ENCODE measurements at regions not wholly inside any gene's neighbourhood (a gene's known extent, or its start where the extent isn't known, plus 50 kb on each side); places are given as distances from the start of the nearest gene placed in this dataset.
"Not testable (repeated sequence)": the region's sequence is repeated elsewhere in the genome, so short reads cannot be mapped to it uniquely, and the experiment has no call there.

- DNase-seq (ENCODE audit: low read depth), result no peak
- in situ Hi-C loops (cut with HindIII; ENCODE audit: low pct_unique_long_range_greater_than_20kb, low sequenced_read_pairs), result no loop called here
Observed at GRCh38 chr12:65660096-65660495, 164.2 kb upstream of the HMGA2 start.

DNA sequence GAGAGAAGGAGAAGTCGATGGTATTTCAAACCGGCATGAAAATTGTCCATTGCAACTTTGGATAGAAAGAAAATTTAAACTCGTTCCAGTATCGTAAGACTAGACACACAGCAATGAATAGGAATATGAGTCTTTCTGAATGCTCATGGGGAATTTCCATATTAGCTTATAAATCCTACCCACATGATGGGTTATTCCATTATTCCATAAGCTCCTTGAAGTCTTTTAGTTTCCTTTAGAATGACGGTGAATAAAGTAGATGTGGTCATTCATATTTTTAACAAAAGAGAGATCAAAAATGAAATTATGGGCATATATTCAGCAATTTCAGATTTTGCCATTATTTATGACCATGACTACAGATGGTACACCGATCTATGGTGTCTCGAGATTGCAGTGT lies 163.4 kb upstream of the HMGA2 start:
- no peak for DNase-seq (ENCODE audit: low read depth)
- in situ Hi-C loops (cut with HindIII; ENCODE audit: low pct_unique_long_range_greater_than_20kb, low sequenced_read_pairs), result no loop called here

DNA sequence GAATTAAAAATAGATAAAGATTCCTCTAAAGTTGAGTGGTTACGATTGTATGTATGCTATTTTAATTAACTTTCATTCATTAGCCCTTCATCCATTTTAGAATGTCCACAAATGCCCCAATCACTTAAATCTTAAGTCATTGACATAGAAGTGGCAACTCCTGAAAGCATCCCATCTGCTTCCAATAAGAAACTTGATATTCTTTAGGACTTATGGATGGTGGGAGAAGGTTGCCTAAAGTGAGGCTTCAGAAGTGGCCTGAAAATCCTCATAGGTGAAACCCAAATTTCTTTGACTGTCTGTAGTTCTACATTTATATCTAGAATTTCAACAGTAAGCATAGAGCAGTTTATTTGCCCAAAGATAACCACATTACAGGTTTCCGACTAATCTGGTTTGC lies 161.7 kb upstream of the HMGA2 start:
- no peak for DNase-seq (ENCODE audit: low read depth)
- in situ Hi-C loops (cut with HindIII; ENCODE audit: low pct_unique_long_range_greater_than_20kb, low sequenced_read_pairs), result no loop called here

- DNase-seq (ENCODE audit: low read depth), result no peak
- in situ Hi-C loops (cut with HindIII; ENCODE audit: low pct_unique_long_range_greater_than_20kb, low sequenced_read_pairs), result no loop called here
Observed at GRCh38 chr12:65663097-65663496, 161.2 kb upstream of the HMGA2 start.

GRCh38 chr12:65663648-65664047 lies 160.6 kb upstream of the HMGA2 start:
- DNase-seq (ENCODE audit: low read depth), result no peak
- in situ Hi-C loops (cut with HindIII; ENCODE audit: low pct_unique_long_range_greater_than_20kb, low sequenced_read_pairs), result no loop called here

DNA sequence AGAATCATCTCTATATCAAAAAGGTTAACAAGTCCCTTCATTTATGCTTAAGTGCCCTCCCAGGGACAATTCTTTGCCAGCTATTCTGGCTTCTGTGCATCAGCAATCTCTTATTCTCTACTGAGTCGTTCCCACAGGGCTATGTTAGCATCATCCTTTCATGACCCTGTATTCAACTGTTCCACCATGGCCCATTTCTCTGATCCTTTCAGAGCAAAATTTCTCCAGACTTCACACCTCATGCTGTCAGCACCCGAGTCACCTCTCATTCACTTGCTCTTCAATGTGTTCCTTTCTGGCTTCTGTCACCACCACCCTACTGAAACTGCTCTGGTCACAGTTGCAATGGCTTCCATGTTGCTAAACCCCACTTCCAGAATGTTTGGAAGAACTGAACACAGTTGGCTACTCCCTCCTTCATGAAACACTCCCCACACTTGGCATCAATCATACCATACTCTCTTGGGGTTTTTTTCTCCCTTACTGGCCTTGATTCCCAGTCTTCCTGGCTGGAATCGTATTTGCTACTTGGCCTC lies 159.5 kb upstream of the HMGA2 start:
- no peak for DNase-seq (ENCODE audit: low read depth)
- in situ Hi-C loops (cut with HindIII; ENCODE audit: low pct_unique_long_range_greater_than_20kb, low sequenced_read_pairs), result no loop called here

DNA sequence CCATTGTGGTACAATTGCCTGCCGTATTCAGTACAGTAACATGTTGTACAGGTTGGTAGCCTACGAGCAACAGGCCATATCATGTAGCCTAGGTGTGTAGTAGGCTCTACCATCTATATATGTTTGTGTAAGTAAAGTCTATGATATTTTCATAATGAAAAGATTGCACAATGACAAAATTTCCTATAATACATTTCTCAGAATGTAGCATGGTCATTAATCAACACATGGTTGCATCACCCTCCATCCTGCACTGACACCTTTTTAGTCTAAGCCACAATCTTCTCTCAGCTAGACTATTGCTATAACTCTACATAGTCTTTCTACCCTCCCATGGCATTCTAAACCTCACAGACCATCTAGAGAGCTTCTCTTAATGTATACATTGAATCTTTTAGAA lies 158.5 kb upstream of the HMGA2 start:
- DNase-seq (ENCODE audit: low read depth), result no peak
- in situ Hi-C loops (cut with HindIII; ENCODE audit: low pct_unique_long_range_greater_than_20kb, low sequenced_read_pairs), result no loop called here

GRCh38 chr12:65666876-65667275 lies 157.4 kb upstream of the HMGA2 start:
- in situ Hi-C loops (cut with HindIII; ENCODE audit: low pct_unique_long_range_greater_than_20kb, low sequenced_read_pairs), result no loop called here
- no peak for DNase-seq (ENCODE audit: low read depth)

GRCh38 chr12:65667932-65668331 lies 156.4 kb upstream of the HMGA2 start:
- in situ Hi-C loops (cut with HindIII; ENCODE audit: low pct_unique_long_range_greater_than_20kb, low sequenced_read_pairs), result no loop called here
- DNase-seq (ENCODE audit: low read depth), result no peak

DNA sequence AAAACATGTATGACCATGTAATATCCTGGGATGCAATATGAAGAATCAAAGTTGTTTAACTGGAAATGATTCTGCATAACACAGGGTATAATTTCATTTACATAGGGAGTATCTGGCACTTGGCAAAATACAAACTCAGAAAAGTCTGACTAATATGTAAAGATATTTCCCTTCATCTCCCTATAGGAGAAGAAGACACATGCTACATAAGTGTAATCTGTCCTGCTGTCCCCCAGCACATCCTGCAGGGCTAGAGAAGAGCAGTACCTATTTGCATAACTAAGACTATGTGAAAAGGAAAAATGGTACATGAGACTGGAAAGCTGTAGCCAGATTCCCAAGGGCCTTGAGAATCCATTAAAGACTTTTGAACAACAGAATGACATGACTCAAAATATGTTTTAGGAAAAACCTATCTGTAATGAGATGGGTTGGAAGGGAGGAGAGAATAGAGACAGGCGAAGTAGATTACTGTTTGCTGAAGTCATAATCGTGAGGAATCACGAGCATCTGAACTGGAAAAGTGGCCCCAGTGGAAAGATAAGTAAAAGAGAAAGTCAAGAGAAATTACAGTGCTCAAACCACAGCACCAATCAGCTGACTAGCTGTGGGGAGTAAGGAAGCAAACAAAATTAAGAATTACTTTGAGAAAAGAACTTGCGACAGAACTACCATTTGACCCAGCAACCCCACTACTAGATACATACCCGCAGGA lies 155.1 kb upstream of the HMGA2 start:
- in situ Hi-C loops (cut with HindIII; ENCODE audit: low pct_unique_long_range_greater_than_20kb, low sequenced_read_pairs), result no loop called here
- DNase-seq (ENCODE audit: low read depth), result no peak

- in situ Hi-C loops (cut with HindIII; ENCODE audit: low pct_unique_long_range_greater_than_20kb, low sequenced_read_pairs), result no loop called here
- DNase-seq (ENCODE audit: low read depth), result peak; percentile 33
Observed at GRCh38 chr12:65670775-65671174, 153.5 kb upstream of the HMGA2 start.

GRCh38 chr12:65672441-65672840 lies 151.8 kb upstream of the HMGA2 start:
- in situ Hi-C loops (cut with HindIII; ENCODE audit: low pct_unique_long_range_greater_than_20kb, low sequenced_read_pairs), result no loop called here

GRCh38 chr12:65673156-65673690 lies 151.1 kb upstream of the HMGA2 start:
- DNase-seq (ENCODE audit: low read depth), result no peak
- in situ Hi-C loops (cut with HindIII; ENCODE audit: low pct_unique_long_range_greater_than_20kb, low sequenced_read_pairs), result no loop called here

More at GRCh38 chr12:65672441-65672840, 151.8 kb upstream of the HMGA2 start:
- no peak for DNase-seq (ENCODE audit: low read depth)

DNA sequence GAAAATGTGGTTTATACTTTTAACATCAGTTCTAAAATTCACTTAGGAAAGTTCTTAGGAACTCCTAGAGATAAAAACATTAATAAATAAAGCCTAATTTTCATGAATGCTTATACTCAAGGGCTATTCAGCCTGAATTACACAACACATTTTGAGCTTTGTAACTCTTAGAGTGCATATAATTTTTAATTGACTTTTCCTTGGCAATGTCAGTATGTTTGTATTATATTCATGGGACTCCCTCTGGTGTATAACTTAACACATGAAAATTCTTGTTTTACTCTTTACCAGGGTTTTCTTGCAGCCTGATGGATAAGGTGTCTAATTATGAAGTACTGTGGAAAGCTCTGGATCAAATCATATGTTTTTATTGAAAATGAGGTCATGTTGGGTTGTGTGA lies 150.6 kb upstream of the HMGA2 start:
- in situ Hi-C loops (cut with HindIII; ENCODE audit: low pct_unique_long_range_greater_than_20kb, low sequenced_read_pairs), result no loop called here
- no peak for DNase-seq (ENCODE audit: low read depth)

DNA sequence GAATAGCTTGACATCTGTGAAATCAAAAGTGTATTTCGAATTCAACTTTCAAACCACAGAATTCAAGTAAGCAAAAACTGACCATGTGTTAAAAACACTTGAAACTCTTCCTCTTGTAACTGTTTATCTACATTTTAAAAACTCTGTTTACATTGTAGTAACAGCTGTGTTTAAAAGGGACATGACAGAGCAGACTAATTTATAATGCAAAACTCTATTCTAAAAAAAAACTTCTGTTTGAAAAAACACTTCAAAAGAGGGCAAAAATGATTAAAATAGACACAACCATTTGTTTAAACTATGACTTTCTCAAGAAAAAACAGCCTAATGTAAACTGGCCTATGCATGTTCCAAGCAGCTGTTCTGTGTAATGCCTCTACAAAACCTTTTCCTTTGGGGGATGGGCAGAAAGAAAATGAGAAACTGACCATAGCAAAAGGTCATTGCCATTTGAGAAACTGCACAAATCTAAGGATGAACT lies 149.1 kb upstream of the HMGA2 start:
- in situ Hi-C loops (cut with HindIII; ENCODE audit: low pct_unique_long_range_greater_than_20kb, low sequenced_read_pairs), result no loop called here
- no peak for DNase-seq (ENCODE audit: low read depth)

GRCh38 chr12:65678172-65678571 lies 146.1 kb upstream of the HMGA2 start:
- DNase-seq (ENCODE audit: low read depth); in situ Hi-C loops (cut with HindIII; ENCODE audit: low pct_unique_long_range_greater_than_20kb, low sequenced_read_pairs): not testable (repeated sequence)

DNA sequence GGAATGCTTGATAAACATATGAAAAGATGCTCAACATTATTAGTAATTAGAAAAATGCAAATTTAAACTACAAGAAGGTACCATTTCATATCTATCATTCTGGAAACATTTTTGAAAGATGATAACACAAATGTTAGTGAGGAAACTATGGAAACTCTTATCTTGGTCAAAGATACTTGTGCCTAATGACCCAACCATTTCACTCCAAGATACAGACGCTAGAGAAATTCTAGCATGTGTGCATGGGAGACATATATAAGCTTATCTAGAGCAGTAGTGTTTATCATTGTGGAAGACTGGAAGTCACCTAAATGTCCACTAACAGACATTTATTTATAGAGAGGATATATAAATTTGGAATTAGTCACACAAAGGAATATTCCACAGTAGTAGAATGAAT lies 143.1 kb upstream of the HMGA2 start:
- in situ Hi-C loops (cut with HindIII; ENCODE audit: low pct_unique_long_range_greater_than_20kb, low sequenced_read_pairs), result no loop called here
- DNase-seq (ENCODE audit: low read depth), result no peak

GRCh38 chr12:65682112-65682511 lies 142.2 kb upstream of the HMGA2 start:
- DNase-seq (ENCODE audit: low read depth), result no peak
- in situ Hi-C loops (cut with HindIII; ENCODE audit: low pct_unique_long_range_greater_than_20kb, low sequenced_read_pairs), result no loop called here

GRCh38 chr12:65684906-65685305 lies 139.4 kb upstream of the HMGA2 start:
- DNase-seq (ENCODE audit: low read depth), result no peak
- in situ Hi-C loops (cut with HindIII; ENCODE audit: low pct_unique_long_range_greater_than_20kb, low sequenced_read_pairs), result no loop called here

GRCh38 chr12:65685514-65685913 lies 138.8 kb upstream of the HMGA2 start:
- in situ Hi-C loops (cut with HindIII; ENCODE audit: low pct_unique_long_range_greater_than_20kb, low sequenced_read_pairs), result no loop called here
- DNase-seq (ENCODE audit: low read depth), result no peak

All from Caki2 (cell line).